Lower lobe of right lung (tissue), 2 donors: ENCODE measurements at regions not wholly inside any gene's neighbourhood (a gene's known extent, or its start where the extent isn't known, plus 50 kb on each side); places are given as distances from the start of the nearest gene placed in this dataset.
A peak's percentile ranks its signal among the peaks of the same experiment; 100 is the strongest.

ENCODE experiments used
- ATAC-seq, 2 donors: fragments of 200-7000 bp; cut with Tn5 transposase; one replicate each; pipeline ENCODE4 v1.9.1; 2020 to 2022; ENCODE audit warnings: mild to moderate bottlenecking in 2 of 2, moderate library complexity in 2 of 2
- DNase-seq: peaks from one replicate; pipeline ENCODE4 v3.0.0-alpha.2; 2020
- H3K27ac ChIP-seq: fragments of 200-600 bp; one replicate; pipeline ENCODE4 v1.8.0; 2022
- H3K27me3 ChIP-seq: fragments of 200-600 bp; one replicate; pipeline ENCODE4 v1.8.0; 2022; ENCODE audit warnings: low read depth
- H3K36me3 ChIP-seq: fragments of 200-600 bp; one replicate; pipeline ENCODE4 v1.8.0; 2022; ENCODE audit warnings: mild to moderate bottlenecking
- H3K4me1 ChIP-seq: fragments of 200-600 bp; one replicate; pipeline ENCODE4 v1.8.0; 2022
- H3K4me3 ChIP-seq: fragments of 200-600 bp; one replicate; pipeline ENCODE4 v1.8.0; 2022; ENCODE audit warnings: mild to moderate bottlenecking
- H3K9me3 ChIP-seq: fragments of 200-600 bp; one replicate; pipeline ENCODE4 v1.8.0; 2022
- CTCF ChIP-seq: fragments of 200-600 bp; IDR thresholded peaks from one replicate; pipeline ENCODE4 v1.8.0; 2022; ENCODE audit warnings: antibody characterized with exemption, mild to moderate bottlenecking
- intact Hi-C: fragments of 100-400 bp; cut with DNase I; formaldehyde crosslinking; loops from one replicate; pipeline ENCODE4 v1.11.0; 2022
- donor health status: DM: no; HTN: yes; CAD: no; lungs with severe emphysema.

- no peak for DNase-seq
- H3K27ac ChIP-seq: no peak overlapping the region
- no peaks in the 10 kb centered on the region for H3K4me1 ChIP-seq
- H3K4me3 ChIP-seq: no peak overlapping the region
- TF ChIP-seq CTCF: no peak
- intact Hi-C loops: no loop called here
- H3K27me3 ChIP-seq: no peaks in the 10 kb centered on the region
- ATAC-seq: no peak
- H3K9me3 ChIP-seq: no peaks in the 10 kb centered on the region
- no peaks in the 10 kb centered on the region for H3K36me3 ChIP-seq
Observed at GRCh38 chr10:44853148-44853734, 57.9 kb upstream of the TMEM72 start.

- Histone ChIP-seq H3K4me1 (no peaks in the 10 kb centered on the region), H3K36me3 (no peaks in the 10 kb centered on the region), H3K27me3 (no peaks in the 10 kb centered on the region), H3K4me3 (no peak overlapping the region), H3K27ac (no peak overlapping the region), H3K9me3 (no peaks in the 10 kb centered on the region)
- DNase-seq (no peak), ATAC-seq (no peak)
- intact Hi-C loops: no loop called here
- TF ChIP-seq CTCF: no peak
Observed at GRCh38 chr10:44853796-44854195, 57.3 kb upstream of the TMEM72 start.

GRCh38 chr10:44854693-44855350 is 56.3 kb upstream of the TMEM72 start:
- no peak for TF ChIP-seq CTCF
- no peaks in the 10 kb centered on the region for H3K4me1 ChIP-seq
- H3K27ac ChIP-seq: no peak overlapping the region
- H3K36me3 ChIP-seq: no peaks in the 10 kb centered on the region
- H3K27me3 ChIP-seq: no peaks in the 10 kb centered on the region
- ATAC-seq: no peak
- DNase-seq: no peak
- no peak overlapping the region for H3K4me3 ChIP-seq
- no peaks in the 10 kb centered on the region for H3K9me3 ChIP-seq
- intact Hi-C loops: no loop called here

GRCh38 chr10:44856696-44857095 is 54.4 kb upstream of the TMEM72 start:
- intact Hi-C loops: no loop called here

GRCh38 chr10:44857363-44858016 is 53.6 kb upstream of the TMEM72 start:
- H3K4me1 ChIP-seq: no peaks in the 10 kb centered on the region
- ATAC-seq (peak; percentile 75 to 81), DNase-seq (peak; percentile 58)
- TF ChIP-seq CTCF: peak; percentile 99
- intact Hi-C loops: no loop called here
- no peaks in the 10 kb centered on the region for H3K36me3 ChIP-seq
- H3K27me3 ChIP-seq: no peaks in the 10 kb centered on the region
- no peaks in the 10 kb centered on the region for H3K9me3 ChIP-seq
- no peak overlapping the region for H3K27ac ChIP-seq
- no peak overlapping the region for H3K4me3 ChIP-seq

More at GRCh38 chr10:44856696-44857095, 54.4 kb upstream of the TMEM72 start:
- DNase-seq (no peak), ATAC-seq (no peak)
- TF ChIP-seq CTCF: no peak
- H3K27ac ChIP-seq: no peak overlapping the region
- H3K9me3 ChIP-seq: no peaks in the 10 kb centered on the region
- no peaks in the 10 kb centered on the region for H3K27me3 ChIP-seq
- H3K4me3 ChIP-seq: no peak overlapping the region
- no peaks in the 10 kb centered on the region for H3K4me1 ChIP-seq
- H3K36me3 ChIP-seq: no peaks in the 10 kb centered on the region
